GM23248 (cell line): ENCODE measurements at regions not wholly inside any gene's neighbourhood (a gene's known extent, or its start where the extent isn't known, plus 50 kb on each side); places are given as distances from the start of the nearest gene placed in this dataset.

ENCODE experiments used
- EZH2 ChIP-seq: fragments of 200-600 bp; sonication (generic); IDR thresholded peaks from 2 replicates; pipeline ENCODE4 v1.6.1; 2018; ENCODE audit warnings: antibody characterized with exemption, mild to moderate bottlenecking; ENCODE audit not compliant: insufficient read depth, poor library complexity, severe bottlenecking
- EZH2phosphoT487 ChIP-seq: fragments of 200-600 bp; sonication (generic); IDR thresholded peaks from 2 replicates; pipeline ENCODE4 v1.6.1; 2018; ENCODE audit warnings: antibody characterized with exemption, moderate library complexity, mild to moderate bottlenecking, low read depth; ENCODE audit not compliant: insufficient read depth

DNA sequence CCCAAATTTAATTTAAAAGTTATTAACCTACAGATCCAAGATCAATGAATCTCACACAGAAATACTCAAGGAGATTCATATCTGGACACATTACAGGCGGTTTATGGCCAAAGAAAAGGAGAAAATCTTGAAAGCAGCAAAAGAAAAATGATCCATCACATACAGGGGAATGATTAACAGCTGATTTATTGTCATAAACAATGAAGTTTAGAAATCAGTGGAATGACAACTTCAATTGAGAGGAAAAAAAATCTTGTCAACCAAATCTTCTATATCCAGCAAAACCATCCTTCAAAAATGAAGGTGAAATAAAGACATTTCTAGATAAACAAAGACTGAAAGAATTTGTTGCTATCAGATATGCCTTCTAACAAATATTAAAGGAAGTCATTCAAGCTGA is 156.2 kb upstream of the SEMA6D start:
- TF ChIP-seq EZH2 (no peak), EZH2phosphoT487 (no peak)
